ENCODE measurements at regions not wholly inside any gene's neighbourhood (a gene's known extent, or its start where the extent isn't known, plus 50 kb on each side); places are given as distances from the start of the nearest gene placed in this dataset.

- CTCF ChIA-PET: interaction anchor here (1.0 kb wide), 1 partner anchor 11 kb away, joined by 3 read pairs; no protein-coding TSS in a partner anchor
- no peak for DNase-seq (ENCODE audit: unreplicated experiment)
- intact Hi-C loops (cut with micrococcal nuclease): no loop called here
- H3K4me1 Mint-ChIP-seq (ENCODE audit: insufficient read depth, unreplicated experiment): no peaks in the 10 kb centered on the region
- no peaks in the 10 kb centered on the region for H3K36me3 Mint-ChIP-seq (ENCODE audit: insufficient read depth, unreplicated experiment)
- POLR2A ChIA-PET: no interaction called here
- no peaks in the 10 kb centered on the region for H3K9me3 Mint-ChIP-seq (ENCODE audit: unreplicated experiment)
- H3K27me3 Mint-ChIP-seq (ENCODE audit: insufficient read depth, unreplicated experiment): no peaks in the 10 kb centered on the region
- TF ChIP-seq CTCF (IDR thresholded peaks at IDR 0.05; ENCODE audit: unreplicated experiment): no peak
- H3K27ac Mint-ChIP-seq (ENCODE audit: low read depth, unreplicated experiment): no peak overlapping the region
- BruUV-seq (replicated peaks): no TSS peak
- no peak overlapping the region for H3K4me3 Mint-ChIP-seq (ENCODE audit: unreplicated experiment)
Measured at GRCh38 chr6:50977796-50978195, 159.1 kb downstream of the TFAP2B start.

GRCh38 chr6:50978380-50979170 lies 159.9 kb downstream of the TFAP2B start:
- BruUV-seq (replicated peaks): no TSS peak
- no peaks in the 10 kb centered on the region for H3K27me3 Mint-ChIP-seq (ENCODE audit: insufficient read depth, unreplicated experiment)
- H3K27ac Mint-ChIP-seq (ENCODE audit: low read depth, unreplicated experiment): no peak overlapping the region
- DNase-seq (ENCODE audit: unreplicated experiment): no peak
- no peaks in the 10 kb centered on the region for H3K9me3 Mint-ChIP-seq (ENCODE audit: unreplicated experiment)
- no peak overlapping the region for H3K4me3 Mint-ChIP-seq (ENCODE audit: unreplicated experiment)
- H3K36me3 Mint-ChIP-seq (ENCODE audit: insufficient read depth, unreplicated experiment): no peaks in the 10 kb centered on the region
- no peak for TF ChIP-seq CTCF (IDR thresholded peaks at IDR 0.05; ENCODE audit: unreplicated experiment)
- intact Hi-C loops (cut with micrococcal nuclease): no loop called here
- POLR2A ChIA-PET: no interaction called here
- CTCF ChIA-PET: interaction anchor here (0.6 to 1.0 kb wide), 2 partner anchors 10 to 427 kb away, joined by 3 to 4 read pairs; no protein-coding TSS in a partner anchor
- no peaks in the 10 kb centered on the region for H3K4me1 Mint-ChIP-seq (ENCODE audit: insufficient read depth, unreplicated experiment)

- no peak for TF ChIP-seq CTCF (IDR thresholded peaks at IDR 0.05; ENCODE audit: unreplicated experiment)
- no TSS peak for BruUV-seq (replicated peaks)
- no peak overlapping the region for H3K27ac Mint-ChIP-seq (ENCODE audit: low read depth, unreplicated experiment)
- POLR2A ChIA-PET: no interaction called here
- H3K4me1 Mint-ChIP-seq (ENCODE audit: insufficient read depth, unreplicated experiment): no peaks in the 10 kb centered on the region
- CTCF ChIA-PET: interaction anchor here (0.6 kb wide), 1 partner anchor 426 kb away, joined by 4 read pairs; no protein-coding TSS in a partner anchor
- H3K27me3 Mint-ChIP-seq (ENCODE audit: insufficient read depth, unreplicated experiment): no peaks in the 10 kb centered on the region
- H3K9me3 Mint-ChIP-seq (ENCODE audit: unreplicated experiment): no peaks in the 10 kb centered on the region
- DNase-seq (ENCODE audit: unreplicated experiment): no peak
- intact Hi-C loops (cut with micrococcal nuclease): no loop called here
- H3K36me3 Mint-ChIP-seq (ENCODE audit: insufficient read depth, unreplicated experiment): no peaks in the 10 kb centered on the region
- H3K4me3 Mint-ChIP-seq (ENCODE audit: unreplicated experiment): no peak overlapping the region
Measured at GRCh38 chr6:50979171-50979525, 160.5 kb downstream of the TFAP2B start.

- POLR2A ChIA-PET: no interaction called here
- Mint-ChIP-seq H3K4me3 (ENCODE audit: unreplicated experiment) (no peak overlapping the region), H3K9me3 (ENCODE audit: unreplicated experiment) (peaks cover 6% of the 10 kb centered on the region), H3K4me1 (ENCODE audit: insufficient read depth, unreplicated experiment) (no peaks in the 10 kb centered on the region), H3K27ac (ENCODE audit: low read depth, unreplicated experiment) (no peak overlapping the region), H3K36me3 (ENCODE audit: insufficient read depth, unreplicated experiment) (no peaks in the 10 kb centered on the region), H3K27me3 (ENCODE audit: insufficient read depth, unreplicated experiment) (no peaks in the 10 kb centered on the region)
- intact Hi-C loops (cut with micrococcal nuclease): no loop called here
- no peak for DNase-seq (ENCODE audit: unreplicated experiment)
- CTCF ChIA-PET: interaction anchor here (1.1 kb wide), 1 partner anchor 13 kb away, joined by 4 read pairs; no protein-coding TSS in a partner anchor
- BruUV-seq (replicated peaks): no TSS peak
- no peak for TF ChIP-seq CTCF (IDR thresholded peaks at IDR 0.05; ENCODE audit: unreplicated experiment)
Measured at GRCh38 chr6:50984135-50984534, 165.5 kb downstream of the TFAP2B start.

Data from MCF 10A (cell line).